AG04450 (cell line): ENCODE measurements at regions not wholly inside any gene's neighbourhood (a gene's known extent, or its start where the extent isn't known, plus 50 kb on each side); places are given as distances from the start of the nearest gene placed in this dataset.

Experiments
- CTCF ChIA-PET: fragments of 300-600, 350-600 bp; formaldehyde crosslinking; extraction: SDS; loops from one replicate; lab custom pipeline; 2022; ENCODE audit warnings: antibody characterized with exemption, inconsistent platforms; lab: Charles Lee
- POLR2A ChIA-PET: fragments of 350-600 bp; formaldehyde crosslinking; extraction: SDS; loops from one replicate; lab custom pipeline; 2021; ENCODE audit warnings: antibody characterized with exemption, inconsistent platforms; lab: Yijun Ruan, JAX
- DNase-seq: peaks from one replicate; pipeline ENCODE4 v3.0.0-alpha.2; 2011; ENCODE audit warnings: low read depth, low spot score
- H3K27ac ChIP-seq: one replicate; pipeline ENCODE4 v1.5.1; 2012; ENCODE audit warnings: low read depth, low read length, control low read depth
- H3K27me3 ChIP-seq: one replicate; pipeline ENCODE4 v1.6.0; 2012; ENCODE audit warnings: low read length; ENCODE audit not compliant: control insufficient read depth, insufficient read depth
- H3K4me3 ChIP-seq: 2 replicates; pipeline ENCODE4 v1.5.1; 2011; ENCODE audit warnings: mild to moderate bottlenecking, low read depth, low read length, control low read depth
- H3K9me3 ChIP-seq: 2 replicates; pipeline ENCODE4 v1.5.1; 2012; ENCODE audit warnings: low read length; ENCODE audit not compliant: control insufficient read depth, insufficient read depth
- CTCF ChIP-seq: IDR thresholded peaks from 2 replicates; pipeline ENCODE4 v1.5.1; 2011; ENCODE audit warnings: low read depth, low read length, control low read depth, inconsistent platforms

DNA sequence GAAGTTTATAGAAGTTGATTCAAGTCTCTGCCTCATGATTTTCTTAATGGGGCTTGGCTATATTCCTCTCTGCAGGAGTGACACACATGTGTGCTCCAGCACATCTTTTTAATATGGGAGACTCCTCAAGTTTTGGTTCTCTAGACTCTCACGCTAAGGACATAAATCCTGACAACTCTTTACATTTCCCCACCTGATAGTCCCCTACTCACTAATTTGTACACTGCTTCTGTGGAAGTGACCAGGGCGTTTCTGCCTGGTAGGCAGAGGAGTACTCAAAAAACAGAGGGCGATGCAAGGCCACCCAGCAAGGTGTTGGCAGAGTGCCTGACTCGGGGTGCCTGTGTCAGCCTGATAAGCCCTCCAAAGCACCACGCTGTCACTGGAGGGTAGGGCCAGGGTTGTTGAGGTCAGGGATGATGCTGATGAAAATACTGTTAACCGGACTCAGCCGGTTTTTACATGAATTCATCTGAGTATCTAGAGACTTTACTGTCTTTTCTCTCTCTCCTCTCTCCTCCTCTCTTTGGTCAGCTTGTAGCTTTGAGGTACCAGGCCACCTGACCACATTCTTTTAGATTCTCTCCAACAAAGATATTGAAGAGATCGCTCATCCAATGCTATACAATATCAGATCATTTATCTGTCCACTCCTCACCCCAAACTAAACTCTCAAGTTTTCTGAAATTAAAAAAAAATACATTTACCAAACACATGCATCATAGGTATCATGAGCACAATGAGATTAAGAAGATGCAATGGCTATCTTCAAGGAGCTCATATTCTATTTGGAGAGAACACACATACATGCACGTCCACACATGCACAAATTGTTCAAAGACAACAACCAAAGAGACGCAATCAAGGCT is 205.2 kb downstream of the PIK3R1 start:
- Histone ChIP-seq H3K9me3 (no peaks in the 10 kb centered on the region), H3K27ac (no peak overlapping the region), H3K4me3 (no peak overlapping the region), H3K27me3 (no peaks in the 10 kb centered on the region)
- DNase-seq, result no peak
- ChIA-PET CTCF (no interaction called here), POLR2A (no interaction called here)
- TF ChIP-seq CTCF, result no peak

- Histone ChIP-seq H3K27ac (no peak overlapping the region), H3K27me3 (no peaks in the 10 kb centered on the region), H3K4me3 (no peak overlapping the region), H3K9me3 (no peaks in the 10 kb centered on the region)
- ChIA-PET CTCF (no interaction called here), POLR2A (no interaction called here)
- no peak for TF ChIP-seq CTCF
- DNase-seq, result no peak
Observed at GRCh38 chr5:68421485-68422220, 206.1 kb downstream of the PIK3R1 start.

- Histone ChIP-seq H3K27me3 (no peaks in the 10 kb centered on the region), H3K4me3 (no peak overlapping the region), H3K27ac (no peak overlapping the region), H3K9me3 (no peaks in the 10 kb centered on the region)
- ChIA-PET POLR2A (no interaction called here), CTCF (no interaction called here)
- no peak for TF ChIP-seq CTCF
- no peak for DNase-seq
Observed at GRCh38 chr5:68423154-68423811, 207.7 kb downstream of the PIK3R1 start.

GRCh38 chr5:68424799-68425537 is 209.4 kb downstream of the PIK3R1 start:
- H3K9me3 ChIP-seq, result no peaks in the 10 kb centered on the region
- no peak for TF ChIP-seq CTCF
- no peak for DNase-seq
- CTCF ChIA-PET, result no interaction called here
- no peaks in the 10 kb centered on the region for H3K27me3 ChIP-seq
- POLR2A ChIA-PET, result no interaction called here
- no peak overlapping the region for H3K4me3 ChIP-seq
- no peak overlapping the region for H3K27ac ChIP-seq
